Peyer's patch (tissue), 4 donors: ENCODE measurements at regions not wholly inside any gene's neighbourhood (a gene's known extent, or its start where the extent isn't known, plus 50 kb on each side); places are given as distances from the start of the nearest gene placed in this dataset.

Experiments
- POLR2A ChIP-seq, 2 donors: fragments of 450-650 bp; IDR thresholded peaks; one replicate each; pipeline ENCODE4 v1.5.1; 2017; ENCODE audit warnings: antibody characterized with exemption in 2 of 2, mild to moderate bottlenecking in 2 of 2, moderate library complexity in 2 of 2
- TF ChIP-seq, protein P1 (sequence below), 6 experiments: fragments of 450-650 bp in 4 of 6; fragments of 200-600 bp in 2 of 6; sonication (generic) in 1 of 6; IDR thresholded peaks; one replicate each; pipeline ENCODE4 v1.5.1; 2017 to 2019; ENCODE audit warnings: antibody characterized with exemption in 6 of 6, mild to moderate bottlenecking in 3 of 6, moderate library complexity in 1 of 6

DNA sequence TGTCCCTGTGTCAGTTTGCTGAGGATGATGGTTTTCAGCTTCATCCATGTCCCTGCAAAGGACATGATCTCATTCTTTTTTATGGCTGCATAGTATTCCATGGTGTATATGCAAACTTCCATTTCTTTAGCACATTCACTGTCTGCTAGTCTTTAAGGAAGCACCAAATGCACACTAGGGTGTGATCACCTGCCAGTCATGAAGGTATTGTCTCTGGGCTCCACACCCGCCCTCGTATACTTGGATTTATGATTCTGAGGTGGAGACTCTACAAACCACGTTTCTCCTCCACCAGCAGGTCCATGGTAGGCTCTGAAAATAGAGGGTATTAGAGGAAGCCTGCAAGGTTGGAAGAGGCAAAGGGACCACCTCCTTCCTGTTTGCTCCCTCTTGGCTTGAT, 75.9 kb upstream of the MAML3 start:
- no peak for TF ChIP-seq POLR2A (IDR thresholded peaks at IDR 0.05)
- TF ChIP-seq, protein P1, sequence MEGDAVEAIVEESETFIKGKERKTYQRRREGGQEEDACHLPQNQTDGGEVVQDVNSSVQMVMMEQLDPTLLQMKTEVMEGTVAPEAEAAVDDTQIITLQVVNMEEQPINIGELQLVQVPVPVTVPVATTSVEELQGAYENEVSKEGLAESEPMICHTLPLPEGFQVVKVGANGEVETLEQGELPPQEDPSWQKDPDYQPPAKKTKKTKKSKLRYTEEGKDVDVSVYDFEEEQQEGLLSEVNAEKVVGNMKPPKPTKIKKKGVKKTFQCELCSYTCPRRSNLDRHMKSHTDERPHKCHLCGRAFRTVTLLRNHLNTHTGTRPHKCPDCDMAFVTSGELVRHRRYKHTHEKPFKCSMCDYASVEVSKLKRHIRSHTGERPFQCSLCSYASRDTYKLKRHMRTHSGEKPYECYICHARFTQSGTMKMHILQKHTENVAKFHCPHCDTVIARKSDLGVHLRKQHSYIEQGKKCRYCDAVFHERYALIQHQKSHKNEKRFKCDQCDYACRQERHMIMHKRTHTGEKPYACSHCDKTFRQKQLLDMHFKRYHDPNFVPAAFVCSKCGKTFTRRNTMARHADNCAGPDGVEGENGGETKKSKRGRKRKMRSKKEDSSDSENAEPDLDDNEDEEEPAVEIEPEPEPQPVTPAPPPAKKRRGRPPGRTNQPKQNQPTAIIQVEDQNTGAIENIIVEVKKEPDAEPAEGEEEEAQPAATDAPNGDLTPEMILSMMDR (IDR thresholded peaks at IDR 0.05): no peak
